VCaP (cell line): ENCODE measurements at regions not wholly inside any gene's neighbourhood (a gene's known extent, or its start where the extent isn't known, plus 50 kb on each side); places are given as distances from the start of the nearest gene placed in this dataset.
"Not testable (repeated sequence)": the region's sequence is repeated elsewhere in the genome, so short reads cannot be mapped to it uniquely, and the experiment has no call there.

ENCODE experiments used
- H3K27ac ChIP-seq: fragments of 450-650 bp; 2 replicates; pipeline ENCODE4 v1.5.1; 2017
- TF ChIP-seq, protein P1 (sequence below): fragments of 450-650 bp; conservative IDR thresholded peaks from 2 replicates; pipeline ENCODE4 v1.5.1; 2017; ENCODE audit warnings: mild to moderate bottlenecking, moderate library complexity

GRCh38 chr2:8332646-8333045, 349.2 kb upstream of the ID2 start:
- TF ChIP-seq, protein P1, sequence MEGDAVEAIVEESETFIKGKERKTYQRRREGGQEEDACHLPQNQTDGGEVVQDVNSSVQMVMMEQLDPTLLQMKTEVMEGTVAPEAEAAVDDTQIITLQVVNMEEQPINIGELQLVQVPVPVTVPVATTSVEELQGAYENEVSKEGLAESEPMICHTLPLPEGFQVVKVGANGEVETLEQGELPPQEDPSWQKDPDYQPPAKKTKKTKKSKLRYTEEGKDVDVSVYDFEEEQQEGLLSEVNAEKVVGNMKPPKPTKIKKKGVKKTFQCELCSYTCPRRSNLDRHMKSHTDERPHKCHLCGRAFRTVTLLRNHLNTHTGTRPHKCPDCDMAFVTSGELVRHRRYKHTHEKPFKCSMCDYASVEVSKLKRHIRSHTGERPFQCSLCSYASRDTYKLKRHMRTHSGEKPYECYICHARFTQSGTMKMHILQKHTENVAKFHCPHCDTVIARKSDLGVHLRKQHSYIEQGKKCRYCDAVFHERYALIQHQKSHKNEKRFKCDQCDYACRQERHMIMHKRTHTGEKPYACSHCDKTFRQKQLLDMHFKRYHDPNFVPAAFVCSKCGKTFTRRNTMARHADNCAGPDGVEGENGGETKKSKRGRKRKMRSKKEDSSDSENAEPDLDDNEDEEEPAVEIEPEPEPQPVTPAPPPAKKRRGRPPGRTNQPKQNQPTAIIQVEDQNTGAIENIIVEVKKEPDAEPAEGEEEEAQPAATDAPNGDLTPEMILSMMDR, result no peak

GRCh38 chr2:8333177-8333831, 348.6 kb upstream of the ID2 start:
- TF ChIP-seq, protein P1, result no peak
- H3K27ac ChIP-seq, result no peak overlapping the region

More at GRCh38 chr2:8332646-8333045, 349.2 kb upstream of the ID2 start:
- H3K27ac ChIP-seq, result no peak overlapping the region

DNA sequence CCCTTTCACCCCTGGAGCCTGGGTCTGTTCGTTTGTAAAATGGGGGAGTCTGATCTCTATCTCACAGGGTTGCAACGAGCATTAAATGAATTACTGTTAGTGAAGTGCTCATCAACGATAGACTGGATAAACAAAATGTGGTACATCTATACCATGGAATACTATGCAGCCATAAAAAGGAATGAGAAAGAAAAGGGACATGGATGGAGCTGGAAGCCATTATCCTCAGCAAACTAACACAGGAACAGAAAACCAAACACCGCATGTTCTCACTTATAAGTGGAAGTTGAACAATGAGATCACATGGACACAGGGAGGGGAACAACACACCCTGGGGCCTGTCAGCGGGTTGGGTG, 348.0 kb upstream of the ID2 start:
- not testable (repeated sequence) for H3K27ac ChIP-seq

DNA sequence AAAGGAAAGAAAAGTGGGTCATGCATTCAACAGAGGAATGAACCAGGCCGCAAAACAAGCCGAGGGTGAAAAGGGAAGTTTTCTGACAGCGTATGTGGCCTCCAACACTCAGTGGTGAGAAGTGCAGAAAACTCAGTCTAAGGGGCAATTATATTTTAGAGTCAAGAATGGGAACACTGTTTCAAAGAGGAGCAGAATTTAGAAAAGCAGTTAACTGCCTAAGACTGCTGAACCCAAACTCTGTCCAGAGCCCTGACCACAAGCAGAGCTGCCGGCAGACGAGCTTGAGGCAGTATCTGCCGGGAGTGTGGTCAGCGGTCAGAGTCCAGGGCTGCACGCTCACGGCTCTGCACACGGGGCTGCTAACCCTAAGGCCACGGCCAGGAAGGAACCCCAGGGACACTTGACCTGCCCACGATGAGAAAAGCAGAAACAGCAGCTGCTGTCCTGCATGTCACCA, 347.0 kb upstream of the ID2 start:
- TF ChIP-seq, protein P1, result no peak
- no peak overlapping the region for H3K27ac ChIP-seq

- no peak overlapping the region for H3K27ac ChIP-seq
- TF ChIP-seq, protein P1, result no peak
These were observed 346.1 kb upstream of the ID2 start for GRCh38 chr2:8335801-8336200.

DNA sequence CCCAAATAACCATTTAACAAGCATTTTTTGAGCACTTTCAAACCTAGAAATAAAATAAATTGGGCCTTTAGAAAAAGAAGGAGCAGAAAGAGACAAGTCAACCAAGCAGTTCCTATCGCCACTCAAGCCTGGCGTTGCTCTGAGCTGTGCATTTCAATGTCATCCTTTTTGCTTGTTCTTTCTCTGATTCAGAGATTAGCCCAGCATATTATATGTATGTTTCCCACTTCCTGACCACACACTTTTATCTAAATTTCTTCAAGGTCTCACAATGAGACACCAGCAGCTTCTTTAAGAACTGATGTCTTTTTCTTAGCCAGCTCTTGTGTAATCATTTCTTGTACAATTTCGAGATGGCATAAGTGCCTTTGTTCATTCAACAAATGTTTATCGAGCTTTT, 344.5 kb upstream of the ID2 start:
- TF ChIP-seq, protein P1, result no peak
- no peak overlapping the region for H3K27ac ChIP-seq

DNA sequence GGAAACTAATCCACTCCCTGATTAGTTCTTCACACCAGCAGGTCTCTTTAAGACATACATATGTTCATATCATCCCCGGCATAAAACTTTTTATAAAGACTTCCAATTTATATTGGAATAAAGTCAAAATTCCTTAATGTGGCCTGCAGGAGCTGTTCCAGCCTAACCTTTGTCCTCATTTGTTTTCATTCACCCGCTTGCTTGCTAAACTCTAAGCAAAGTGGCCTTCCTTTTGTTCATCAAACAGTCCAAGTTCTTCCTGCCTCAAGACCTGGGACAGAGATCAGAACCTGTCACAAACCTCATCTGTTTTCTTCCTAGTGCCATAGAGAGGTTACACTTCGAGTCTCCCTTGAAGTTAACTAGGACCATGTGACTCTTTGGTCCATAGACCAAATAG, 339.4 kb upstream of the ID2 start:
- H3K27ac ChIP-seq, result no peak overlapping the region
- TF ChIP-seq, protein P1, result no peak

DNA sequence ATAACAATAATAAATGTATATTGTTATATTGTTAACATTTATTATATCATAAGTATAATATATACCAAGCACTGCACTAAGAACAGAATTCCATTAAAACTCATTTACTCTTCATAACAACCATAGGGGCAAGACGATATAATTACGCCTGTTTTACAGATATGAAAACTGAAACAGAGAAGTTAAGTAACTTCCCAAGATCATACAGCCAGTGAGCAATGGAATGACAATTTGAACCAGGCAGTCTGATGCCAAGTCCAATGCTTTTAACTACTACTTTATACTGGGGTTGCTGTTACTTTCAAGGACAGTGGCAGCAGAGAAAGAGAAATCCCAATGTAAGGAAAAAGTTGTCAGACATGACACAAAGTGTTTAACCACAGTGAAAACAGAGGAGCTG, 338.8 kb upstream of the ID2 start:
- no peak overlapping the region for H3K27ac ChIP-seq
- TF ChIP-seq, protein P1, result no peak
